Mesenchymal stem cell (in vitro differentiated cells and primary cell): ENCODE measurements at regions not wholly inside any gene's neighbourhood (a gene's known extent, or its start where the extent isn't known, plus 50 kb on each side); places are given as distances from the start of the nearest gene placed in this dataset.

Source experiments
- DNase-seq: peaks from one replicate; pipeline ENCODE4 v3.0.0-alpha.2; 2013
- H2AFZ ChIP-seq: one replicate; pipeline ENCODE4 v1.6.1; 2013; ENCODE audit warnings: low read depth, mild to moderate bottlenecking, control low read depth, inconsistent platforms, low read length, moderate library complexity
- H2AK5ac ChIP-seq: 2 replicates; pipeline ENCODE4 v1.6.1; 2013; ENCODE audit warnings: low read length, moderate library complexity, mild to moderate bottlenecking, inconsistent platforms; ENCODE audit not compliant: severe bottlenecking
- H2BK120ac ChIP-seq: one replicate; pipeline ENCODE4 v1.6.1; 2013; ENCODE audit warnings: low read depth, mild to moderate bottlenecking, inconsistent platforms, low read length, moderate library complexity
- H2BK12ac ChIP-seq, 2 experiments: one replicate each; pipeline ENCODE4 v1.6.1; 2013; ENCODE audit warnings: inconsistent platforms in 2 of 2, low read length in 2 of 2, mild to moderate bottlenecking in 2 of 2, moderate library complexity in 2 of 2, control low read depth in 1 of 2
- H2BK15ac ChIP-seq: one replicate; pipeline ENCODE4 v1.6.1; 2013; ENCODE audit warnings: mild to moderate bottlenecking, low read depth, inconsistent platforms; ENCODE audit not compliant: poor library complexity, severe bottlenecking
- H2BK5ac ChIP-seq: 2 replicates; pipeline ENCODE4 v1.6.1; 2013; ENCODE audit warnings: low read depth, mild to moderate bottlenecking, low read length, control low read depth, inconsistent platforms; ENCODE audit not compliant: poor library complexity, severe bottlenecking
- H3K14ac ChIP-seq, 2 experiments: one replicate each; pipeline ENCODE4 v1.6.1; 2013; ENCODE audit warnings: inconsistent platforms in 2 of 2, low read length in 2 of 2, control low read depth in 1 of 2, mild to moderate bottlenecking in 1 of 2, moderate library complexity in 1 of 2
- H3K18ac ChIP-seq, 2 experiments: one replicate each; pipeline ENCODE4 v1.6.1; 2013; ENCODE audit warnings: inconsistent platforms in 2 of 2, low read length in 2 of 2, control low read depth in 1 of 2, low read depth in 1 of 2, mild to moderate bottlenecking in 1 of 2
- H3K23ac ChIP-seq, 2 experiments: one replicate each; pipeline ENCODE4 v1.6.1; 2013; ENCODE audit warnings: inconsistent platforms in 2 of 2, low read length in 2 of 2, mild to moderate bottlenecking in 2 of 2, moderate library complexity in 2 of 2, control low read depth in 1 of 2
- H3K27ac ChIP-seq: 2 replicates; pipeline ENCODE4 v1.5.1; 2013; ENCODE audit warnings: mild to moderate bottlenecking, moderate library complexity, low read length, control low read depth, inconsistent platforms; ENCODE audit not compliant: poor library complexity, severe bottlenecking
- H3K27me3 ChIP-seq, 2 experiments: 2 replicates each; pipeline versions ENCODE4 v1.6.1 to v1.7.0; 2013; ENCODE audit warnings: low read length in 2 of 2, mild to moderate bottlenecking in 2 of 2, moderate library complexity in 2 of 2, control low read depth in 1 of 2, inconsistent platforms in 1 of 2; ENCODE audit not compliant: control insufficient read depth in 1 of 2, insufficient read depth in 1 of 2
- H3K36me3 ChIP-seq, 2 experiments: 2 replicates each; pipeline versions ENCODE4 v1.6.1 to v1.7.0; 2013; ENCODE audit warnings: low read length in 2 of 2, control low read depth in 1 of 2, inconsistent platforms in 1 of 2, low read depth in 1 of 2, mild to moderate bottlenecking in 1 of 2; ENCODE audit not compliant: insufficient read depth in 2 of 2, control insufficient read depth in 1 of 2
- H3K4ac ChIP-seq, 2 experiments: one replicate each; pipeline ENCODE4 v1.6.1; 2013; ENCODE audit warnings: inconsistent platforms in 2 of 2, low read length in 2 of 2, mild to moderate bottlenecking in 2 of 2, moderate library complexity in 2 of 2, control low read depth in 1 of 2, low read depth in 1 of 2
- H3K4me1 ChIP-seq: 2 replicates; pipeline ENCODE4 v1.6.1; 2013; ENCODE audit warnings: low read depth, low read length, control low read depth; ENCODE audit not compliant: control insufficient read depth, insufficient read depth
- H3K4me2 ChIP-seq: 2 replicates; pipeline ENCODE4 v1.6.1; 2013; ENCODE audit warnings: low read length, mild to moderate bottlenecking, inconsistent platforms; ENCODE audit not compliant: poor library complexity, severe bottlenecking
- H3K4me3 ChIP-seq, 2 experiments: 2 replicates each; pipeline versions ENCODE4 v1.5.1 to v1.7.0; 2013; ENCODE audit warnings: low read length in 2 of 2, mild to moderate bottlenecking in 2 of 2, control low read depth in 1 of 2, low read depth in 1 of 2; ENCODE audit not compliant: insufficient read depth in 1 of 2
- H3K79me1 ChIP-seq: replicated peaks from 2 replicates; pipeline ENCODE4 v1.6.1; 2013; ENCODE audit warnings: mild to moderate bottlenecking, control low read depth, low read length, inconsistent platforms; ENCODE audit not compliant: poor library complexity, severe bottlenecking
- H3K9ac ChIP-seq: 2 replicates; pipeline ENCODE4 v1.7.0; 2013; ENCODE audit warnings: mild to moderate bottlenecking, low read length, moderate library complexity
- H3K9me3 ChIP-seq: 2 replicates; pipeline ENCODE4 v1.7.0; 2013; ENCODE audit warnings: mild to moderate bottlenecking, low read length; ENCODE audit not compliant: control insufficient read depth
- H4K8ac ChIP-seq: one replicate; pipeline ENCODE4 v1.6.1; 2013; ENCODE audit warnings: inconsistent platforms, mild to moderate bottlenecking, low read length, moderate library complexity
- H4K91ac ChIP-seq: one replicate; pipeline ENCODE4 v1.6.1; 2013; ENCODE audit warnings: mild to moderate bottlenecking, low read length, inconsistent platforms
- WGBS: methylation state at CpG from one replicate; pipeline ENCODE4 v1.1.7; 2013; ENCODE audit warnings: mixed read lengths; 5-methylcytosine and 5-hydroxymethylcytosine counted together

DNA sequence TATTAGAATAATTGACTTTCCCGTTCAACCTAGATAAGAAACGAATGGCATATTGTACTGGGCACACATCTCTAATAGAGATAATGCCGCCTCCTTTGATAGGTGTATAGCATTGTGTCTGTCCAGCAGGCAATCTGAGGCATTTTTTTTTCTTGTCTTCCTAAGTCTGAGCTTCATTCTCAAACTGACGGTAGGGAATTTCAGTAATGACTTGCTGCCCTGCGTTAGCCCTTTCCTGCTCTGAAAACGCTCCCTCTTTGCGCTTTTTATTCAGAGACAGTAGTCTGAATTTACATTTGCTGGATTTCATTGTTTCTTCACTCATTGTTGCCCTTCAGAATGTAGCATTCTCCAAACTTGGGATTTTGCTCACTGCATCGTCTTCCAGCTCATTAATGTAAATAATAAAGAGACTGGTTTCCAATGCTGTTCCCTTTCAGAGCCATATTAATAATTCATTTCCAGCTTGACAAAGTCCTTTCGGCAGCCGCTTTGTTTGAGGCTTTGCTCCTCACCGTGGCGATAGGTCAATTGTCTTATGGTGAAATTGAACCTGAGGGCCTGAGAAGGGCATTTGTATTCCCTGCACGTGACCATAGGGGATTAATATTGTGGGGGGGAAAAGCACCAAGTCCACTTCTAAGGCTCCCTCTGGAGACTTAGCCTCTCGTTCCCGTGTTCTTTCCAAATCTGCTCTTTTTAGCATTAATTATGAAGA lies 412.1 kb downstream of the SMARCA1 start:
- no peaks in the 10 kb centered on the region for H3K36me3 ChIP-seq
- no peaks in the 10 kb centered on the region for H3K9me3 ChIP-seq
- H2BK120ac ChIP-seq, result no peak overlapping the region
- H3K79me1 ChIP-seq, result no peaks in the 10 kb centered on the region
- no peaks in the 10 kb centered on the region for H3K4me1 ChIP-seq
- H2AK5ac ChIP-seq, result no peak overlapping the region
- no peak overlapping the region for H2BK5ac ChIP-seq
- H4K91ac ChIP-seq, result no peak overlapping the region
- no peak for DNase-seq
- H3K27ac ChIP-seq, result no peak overlapping the region
- H2BK15ac ChIP-seq, result no peak overlapping the region
- no peak overlapping the region for H2BK12ac ChIP-seq
- H3K4ac ChIP-seq, result no peak overlapping the region
- no peak overlapping the region for H3K14ac ChIP-seq
- 84% methylated on average over 11 of the region's 15 CpGs for WGBS
- H3K4me3 ChIP-seq, result no peak overlapping the region
- H4K8ac ChIP-seq, result no peak overlapping the region
- no peak overlapping the region for H3K9ac ChIP-seq
- no peak overlapping the region for H3K4me2 ChIP-seq
- H3K18ac ChIP-seq, result no peak overlapping the region
- H3K23ac ChIP-seq, result no peak overlapping the region
- H3K27me3 ChIP-seq, result peaks cover 0 to 3% of the 10 kb centered on the region in 2 experiments
- no peak overlapping the region for H2AFZ ChIP-seq

- DNase-seq, result no peak
- H3K4ac ChIP-seq, result no peak overlapping the region
- H3K27me3 ChIP-seq, result peaks cover 0 to 3% of the 10 kb centered on the region in 2 experiments
- H3K36me3 ChIP-seq, result no peaks in the 10 kb centered on the region
- H3K4me1 ChIP-seq, result no peaks in the 10 kb centered on the region
- H3K27ac ChIP-seq, result no peak overlapping the region
- H2BK5ac ChIP-seq, result no peak overlapping the region
- H3K79me1 ChIP-seq, result no peaks in the 10 kb centered on the region
- H2BK120ac ChIP-seq, result no peak overlapping the region
- no peak overlapping the region for H2AFZ ChIP-seq
- H2AK5ac ChIP-seq, result no peak overlapping the region
- 100% methylated on average over 2 of the region's 4 CpGs for WGBS
- no peak overlapping the region for H3K14ac ChIP-seq
- H4K8ac ChIP-seq, result no peak overlapping the region
- H4K91ac ChIP-seq, result no peak overlapping the region
- H3K4me2 ChIP-seq, result no peak overlapping the region
- H3K9ac ChIP-seq, result no peak overlapping the region
- H3K23ac ChIP-seq, result no peak overlapping the region
- H2BK12ac ChIP-seq, result no peak overlapping the region
- no peak overlapping the region for H3K18ac ChIP-seq
- no peak overlapping the region for H3K4me3 ChIP-seq
- no peaks in the 10 kb centered on the region for H3K9me3 ChIP-seq
- no peak overlapping the region for H2BK15ac ChIP-seq
Measured at GRCh38 chrX:129108936-129109335, 414.4 kb downstream of the SMARCA1 start.

DNA sequence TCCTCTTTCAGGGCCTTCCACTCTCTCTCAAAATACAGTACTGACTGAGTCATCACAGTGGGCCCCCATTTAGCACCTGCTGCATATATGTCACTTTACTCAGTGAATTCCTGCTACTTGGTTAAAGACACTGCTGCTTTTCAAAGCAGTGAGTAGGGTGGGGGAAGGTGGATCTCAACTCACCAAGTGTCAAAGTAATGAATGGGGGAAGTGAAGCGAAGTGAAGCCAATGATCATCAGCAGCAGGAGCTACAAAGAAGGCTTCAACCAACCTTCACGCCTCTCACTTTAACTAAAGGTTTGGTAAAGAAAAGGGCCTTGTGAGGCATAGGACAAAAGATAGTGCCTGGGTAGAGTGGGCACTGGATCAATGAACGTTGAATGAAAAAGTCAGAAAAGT lies 424.1 kb downstream of the SMARCA1 start:
- Histone ChIP-seq H4K8ac (no peak overlapping the region), H4K91ac (no peak overlapping the region), H3K14ac (no peak overlapping the region), H3K4me3 (no peak overlapping the region), H2BK15ac (no peak overlapping the region), H3K9me3 (no peaks in the 10 kb centered on the region), H2BK12ac (no peak overlapping the region), H3K4ac (no peak overlapping the region), H3K18ac (no peak overlapping the region), H3K36me3 (no peaks in the 10 kb centered on the region), H3K4me2 (no peak overlapping the region), H3K27ac (no peak overlapping the region), H2BK120ac (no peak overlapping the region), H3K23ac (no peak overlapping the region), H3K4me1 (no peaks in the 10 kb centered on the region), H2AFZ (no peak overlapping the region), H3K79me1 (no peaks in the 10 kb centered on the region), H3K27me3 (no peaks in the 10 kb centered on the region), H2BK5ac (no peak overlapping the region), H2AK5ac (no peak overlapping the region), H3K9ac (no peak overlapping the region)
- DNase-seq, result no peak
- WGBS, result 100% methylated on average over 1 of the region's 3 CpGs

DNA sequence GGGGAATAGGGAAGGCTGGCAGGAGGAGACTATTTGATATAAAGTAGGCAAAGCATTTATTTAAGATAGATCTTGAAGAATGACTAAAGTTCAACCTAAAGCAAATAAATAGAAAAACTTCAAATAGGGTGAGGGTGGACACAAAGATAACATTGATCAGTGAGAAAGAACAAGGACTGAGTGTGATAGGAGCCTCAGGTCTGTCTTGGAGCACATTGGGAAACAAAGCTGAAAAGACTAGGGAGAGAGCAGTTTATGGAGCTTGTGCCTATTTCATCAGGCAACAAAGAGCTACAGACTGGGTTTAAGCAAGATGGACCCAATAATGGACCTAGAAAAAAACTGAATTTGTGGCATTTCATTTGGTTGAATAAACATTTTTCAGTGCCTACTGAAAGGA lies 425.6 kb downstream of the SMARCA1 start:
- Histone ChIP-seq H3K9ac (no peak overlapping the region), H2AFZ (no peak overlapping the region), H2BK120ac (no peak overlapping the region), H3K4ac (no peak overlapping the region), H3K36me3 (no peaks in the 10 kb centered on the region), H4K91ac (no peak overlapping the region), H3K14ac (no peak overlapping the region), H3K27ac (no peak overlapping the region), H3K23ac (no peak overlapping the region), H2BK15ac (no peak overlapping the region), H3K18ac (no peak overlapping the region), H2BK5ac (no peak overlapping the region), H4K8ac (no peak overlapping the region), H2AK5ac (no peak overlapping the region), H3K79me1 (no peaks in the 10 kb centered on the region), H3K9me3 (no peaks in the 10 kb centered on the region), H3K4me3 (no peak overlapping the region), H3K4me1 (no peaks in the 10 kb centered on the region), H3K4me2 (no peak overlapping the region), H2BK12ac (no peak overlapping the region), H3K27me3 (no peaks in the 10 kb centered on the region)
- no peak for DNase-seq
